GM23248 (cell line): ENCODE measurements at regions not wholly inside any gene's neighbourhood (a gene's known extent, or its start where the extent isn't known, plus 50 kb on each side); places are given as distances from the start of the nearest gene placed in this dataset.
"Not testable (repeated sequence)": the region's sequence is repeated elsewhere in the genome, so short reads cannot be mapped to it uniquely, and the experiment has no call there.

Experiments
- DNase-seq: peaks from one replicate; pipeline ENCODE4 v3.0.0-alpha.2; 2015
- H2AFZ ChIP-seq: fragments of 200-600 bp; sonication (generic); 2 replicates; pipeline ENCODE4 v1.6.1; 2016; ENCODE audit warnings: antibody characterized with exemption
- H3F3A ChIP-seq: fragments of 200-600 bp; sonication (generic); 2 replicates; pipeline ENCODE4 v1.6.1; 2016; ENCODE audit warnings: mild to moderate bottlenecking, antibody characterized with exemption, mixed run types; ENCODE audit not compliant: insufficient read depth
- H3K27ac ChIP-seq: fragments of 200-600 bp; sonication (generic); 2 replicates; pipeline ENCODE4 v1.5.1; 2016; ENCODE audit warnings: mild to moderate bottlenecking
- H3K27me3 ChIP-seq: fragments of 200-600 bp; sonication (generic); replicated peaks from 2 replicates; pipeline ENCODE4 v1.6.1; 2016; ENCODE audit warnings: mild to moderate bottlenecking; ENCODE audit not compliant: insufficient read depth
- H3K36me3 ChIP-seq: fragments of 200-600 bp; sonication (generic); 2 replicates; pipeline ENCODE4 v1.6.1; 2016; ENCODE audit warnings: low read depth, mild to moderate bottlenecking
- H3K4me1 ChIP-seq: fragments of 200-600 bp; sonication (generic); 2 replicates; pipeline ENCODE4 v1.6.1; 2016; ENCODE audit warnings: mild to moderate bottlenecking; ENCODE audit not compliant: insufficient read depth
- H3K4me2 ChIP-seq: fragments of 200-600 bp; sonication (generic); one replicate; pipeline ENCODE4 v1.6.1; 2016; ENCODE audit warnings: mild to moderate bottlenecking; ENCODE audit not compliant: unreplicated experiment
- H3K4me3 ChIP-seq: fragments of 200-600 bp; sonication (generic); 2 replicates; pipeline ENCODE4 v1.5.1; 2016; ENCODE audit warnings: mild to moderate bottlenecking
- H3K79me2 ChIP-seq: fragments of 200-600 bp; sonication (generic); 2 replicates; pipeline ENCODE4 v1.6.1; 2016; ENCODE audit warnings: mild to moderate bottlenecking; ENCODE audit not compliant: insufficient read depth
- H3K9ac ChIP-seq: fragments of 200-600 bp; sonication (generic); 2 replicates; pipeline ENCODE4 v1.6.1; 2016; ENCODE audit warnings: mild to moderate bottlenecking
- H3K9me2 ChIP-seq: fragments of 200-600 bp; sonication (generic); 2 replicates; pipeline ENCODE4 v1.6.1; 2016; ENCODE audit warnings: mixed run types, mild to moderate bottlenecking, moderate library complexity; ENCODE audit not compliant: insufficient read depth
- H3K9me3 ChIP-seq: fragments of 200-600 bp; sonication (generic); one replicate; pipeline ENCODE4 v1.6.1; 2017; ENCODE audit warnings: low read depth
- H4K20me1 ChIP-seq: fragments of 200-600 bp; sonication (generic); 2 replicates; pipeline ENCODE4 v1.6.0; 2016; ENCODE audit not compliant: insufficient read depth
- EZH2 ChIP-seq: fragments of 200-600 bp; sonication (generic); IDR thresholded peaks from 2 replicates; pipeline ENCODE4 v1.6.1; 2018; ENCODE audit warnings: antibody characterized with exemption, mild to moderate bottlenecking; ENCODE audit not compliant: insufficient read depth, poor library complexity, severe bottlenecking
- EZH2phosphoT487 ChIP-seq: fragments of 200-600 bp; sonication (generic); IDR thresholded peaks from 2 replicates; pipeline ENCODE4 v1.6.1; 2018; ENCODE audit warnings: antibody characterized with exemption, moderate library complexity, mild to moderate bottlenecking, low read depth; ENCODE audit not compliant: insufficient read depth
- WGBS, 2 experiments: methylation state at CpG; one replicate each; pipeline ENCODE4 v1.1.6; 2015 to 2017; ENCODE audit warnings: low lambda C conversion rate in 2 of 2, low coverage in 1 of 2; ENCODE audit errors: missing lambda C conversion rate in 2 of 2; 5-methylcytosine and 5-hydroxymethylcytosine counted together
- in situ Hi-C: fragments of 300-500 bp; cut with MboI; formaldehyde crosslinking; loops from 2 replicates; pipeline ENCODE4 v1.15.0; 2020

GRCh38 chr21:22351076-22351475 lies 1352.9 kb downstream of the NCAM2 start:
- Histone ChIP-seq H3K4me3 (no peak overlapping the region), H3K4me2 (no peak overlapping the region), H2AFZ (no peak overlapping the region), H3K27ac (no peak overlapping the region), H3K4me1 (no peaks in the 10 kb centered on the region), H3K9me2 (no peaks in the 10 kb centered on the region), H3F3A (no peaks in the 10 kb centered on the region), H3K9me3 (no peaks in the 10 kb centered on the region), H3K27me3 (no peaks in the 10 kb centered on the region), H3K79me2 (no peaks in the 10 kb centered on the region), H3K36me3 (no peaks in the 10 kb centered on the region), H4K20me1 (no peaks in the 10 kb centered on the region), H3K9ac (no peak overlapping the region)
- DNase-seq, result no peak
- TF ChIP-seq EZH2, result no peak
- TF ChIP-seq EZH2phosphoT487, result no peak
- in situ Hi-C loops, result no loop called here
- WGBS, 2 experiments, result 3% methylated on average over 2 of the region's 2 CpGs

- H3K9me2 ChIP-seq, result no peaks in the 10 kb centered on the region
- H2AFZ ChIP-seq, result no peak overlapping the region
- no peaks in the 10 kb centered on the region for H3K27me3 ChIP-seq
- no peaks in the 10 kb centered on the region for H4K20me1 ChIP-seq
- in situ Hi-C loops, result no loop called here
- no peak overlapping the region for H3K27ac ChIP-seq
- DNase-seq, result no peak
- TF ChIP-seq EZH2phosphoT487, result no peak
- TF ChIP-seq EZH2, result no peak
- 0 to 13% methylated on average over 1 of the region's 1 CpG for WGBS, 2 experiments
- no peaks in the 10 kb centered on the region for H3K79me2 ChIP-seq
- H3K4me1 ChIP-seq, result no peaks in the 10 kb centered on the region
- no peak overlapping the region for H3K9ac ChIP-seq
- no peaks in the 10 kb centered on the region for H3K9me3 ChIP-seq
- H3K4me3 ChIP-seq, result no peak overlapping the region
- no peak overlapping the region for H3K4me2 ChIP-seq
- H3F3A ChIP-seq, result no peaks in the 10 kb centered on the region
- H3K36me3 ChIP-seq, result no peaks in the 10 kb centered on the region
Measured at GRCh38 chr21:22352088-22352487, 1353.9 kb downstream of the NCAM2 start.

- no peak overlapping the region for H2AFZ ChIP-seq
- no peaks in the 10 kb centered on the region for H3K79me2 ChIP-seq
- H3K9ac ChIP-seq, result no peak overlapping the region
- no peaks in the 10 kb centered on the region for H3F3A ChIP-seq
- no peaks in the 10 kb centered on the region for H3K27me3 ChIP-seq
- no peak overlapping the region for H3K27ac ChIP-seq
- no peaks in the 10 kb centered on the region for H3K4me1 ChIP-seq
- H3K4me3 ChIP-seq, result no peak overlapping the region
- H3K4me2 ChIP-seq, result no peak overlapping the region
- 42 to 57% methylated on average over 1 of the region's 1 CpG for WGBS, 2 experiments
- TF ChIP-seq EZH2, result no peak
- TF ChIP-seq EZH2phosphoT487, result no peak
- H3K36me3 ChIP-seq, result no peaks in the 10 kb centered on the region
- no peak for DNase-seq
- H3K9me2 ChIP-seq, result no peaks in the 10 kb centered on the region
- H3K9me3 ChIP-seq, result no peaks in the 10 kb centered on the region
- no peaks in the 10 kb centered on the region for H4K20me1 ChIP-seq
- in situ Hi-C loops, result no loop called here
Measured at GRCh38 chr21:22355949-22356348, 1357.7 kb downstream of the NCAM2 start.

- no peak overlapping the region for H3K4me3 ChIP-seq
- H4K20me1 ChIP-seq, result no peaks in the 10 kb centered on the region
- no peak overlapping the region for H3K9ac ChIP-seq
- no peaks in the 10 kb centered on the region for H3K9me3 ChIP-seq
- H3K27ac ChIP-seq, result no peak overlapping the region
- no peaks in the 10 kb centered on the region for H3K36me3 ChIP-seq
- WGBS, 2 experiments, result 14 to 15% methylated on average over 4 of the region's 4 CpGs
- no peaks in the 10 kb centered on the region for H3F3A ChIP-seq
- no peaks in the 10 kb centered on the region for H3K27me3 ChIP-seq
- no peak overlapping the region for H2AFZ ChIP-seq
- no peak for DNase-seq
- no peak overlapping the region for H3K4me2 ChIP-seq
- no peaks in the 10 kb centered on the region for H3K9me2 ChIP-seq
- no peaks in the 10 kb centered on the region for H3K79me2 ChIP-seq
- no peaks in the 10 kb centered on the region for H3K4me1 ChIP-seq
- in situ Hi-C loops, result no loop called here
- no peak for TF ChIP-seq EZH2phosphoT487
- no peak for TF ChIP-seq EZH2
Measured at GRCh38 chr21:22356663-22357062, 1358.5 kb downstream of the NCAM2 start.

- H4K20me1 ChIP-seq, H3F3A ChIP-seq, H3K79me2 ChIP-seq, H3K4me1 ChIP-seq, in situ Hi-C loops, H3K4me2 ChIP-seq, H3K27me3 ChIP-seq, H3K4me3 ChIP-seq, H3K27ac ChIP-seq, H3K9me3 ChIP-seq, H2AFZ ChIP-seq, H3K9me2 ChIP-seq, H3K9ac ChIP-seq, DNase-seq, H3K36me3 ChIP-seq: not testable (repeated sequence)
- WGBS, 2 experiments, result 31 to 46% methylated on average over 4 to 5 of the region's 5 CpGs
Measured at GRCh38 chr21:22359599-22359998, 1361.4 kb downstream of the NCAM2 start.
